ENCODE measurements at regions not wholly inside any gene's neighbourhood (a gene's known extent, or its start where the extent isn't known, plus 50 kb on each side); places are given as distances from the start of the nearest gene placed in this dataset.

GRCh38 chr7:22640269-22640668 lies 86.7 kb upstream of the IL6 start:
- TF ChIP-seq CTCF (IDR thresholded peaks at IDR 0.05) = no peak
- TF ChIP-seq ZFX (IDR thresholded peaks at IDR 0.05; ENCODE audit: borderline replicate concordance) = no peak
